IPS-NIHi7 (cell line): ENCODE measurements at regions not wholly inside any gene's neighbourhood (a gene's known extent, or its start where the extent isn't known, plus 50 kb on each side); places are given as distances from the start of the nearest gene placed in this dataset.

Experiments
- DNase-seq: peaks from one replicate; pipeline ENCODE4 v3.0.0; 2012; ENCODE audit warnings: mixed read lengths; ENCODE audit errors: extremely low spot score

DNA sequence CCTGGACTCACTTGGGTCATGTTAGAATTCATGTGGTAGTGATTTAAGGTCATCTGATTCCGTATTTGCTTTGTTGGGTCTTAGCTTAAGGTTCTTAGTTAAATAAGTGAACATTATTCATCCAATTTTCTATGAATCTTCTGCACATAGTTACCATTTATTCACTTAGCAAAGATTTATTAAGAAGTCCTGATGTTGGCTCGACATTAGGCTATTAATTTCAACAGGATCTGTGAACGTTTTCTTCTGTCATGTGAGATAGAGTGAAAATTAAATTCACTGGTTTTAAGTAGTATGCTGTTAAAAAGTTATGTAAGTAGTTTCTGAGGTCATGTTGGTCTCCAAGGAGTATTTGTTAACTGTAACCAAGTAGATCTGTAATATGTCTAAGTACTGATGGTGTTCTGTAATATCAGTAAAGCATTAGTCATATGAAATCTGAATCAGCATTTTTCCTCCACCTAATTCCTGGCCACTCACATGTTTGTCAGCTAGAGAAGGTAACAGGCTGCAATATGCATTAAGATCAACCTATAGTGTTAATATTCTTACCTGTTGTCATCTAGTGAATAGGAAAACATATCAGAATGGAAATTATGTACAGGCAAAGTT is 155.6 kb downstream of the PCDH7 start:
- DNase-seq, result no peak

- DNase-seq, result no peak
These were observed 159.9 kb downstream of the PCDH7 start for GRCh38 chr4:30879855-30880598.

GRCh38 chr4:30881985-30882384 is 161.8 kb downstream of the PCDH7 start:
- no peak for DNase-seq

GRCh38 chr4:30882443-30882842 is 162.3 kb downstream of the PCDH7 start:
- DNase-seq, result no peak

- no peak for DNase-seq
These were observed 163.0 kb downstream of the PCDH7 start for GRCh38 chr4:30882995-30883675.

DNA sequence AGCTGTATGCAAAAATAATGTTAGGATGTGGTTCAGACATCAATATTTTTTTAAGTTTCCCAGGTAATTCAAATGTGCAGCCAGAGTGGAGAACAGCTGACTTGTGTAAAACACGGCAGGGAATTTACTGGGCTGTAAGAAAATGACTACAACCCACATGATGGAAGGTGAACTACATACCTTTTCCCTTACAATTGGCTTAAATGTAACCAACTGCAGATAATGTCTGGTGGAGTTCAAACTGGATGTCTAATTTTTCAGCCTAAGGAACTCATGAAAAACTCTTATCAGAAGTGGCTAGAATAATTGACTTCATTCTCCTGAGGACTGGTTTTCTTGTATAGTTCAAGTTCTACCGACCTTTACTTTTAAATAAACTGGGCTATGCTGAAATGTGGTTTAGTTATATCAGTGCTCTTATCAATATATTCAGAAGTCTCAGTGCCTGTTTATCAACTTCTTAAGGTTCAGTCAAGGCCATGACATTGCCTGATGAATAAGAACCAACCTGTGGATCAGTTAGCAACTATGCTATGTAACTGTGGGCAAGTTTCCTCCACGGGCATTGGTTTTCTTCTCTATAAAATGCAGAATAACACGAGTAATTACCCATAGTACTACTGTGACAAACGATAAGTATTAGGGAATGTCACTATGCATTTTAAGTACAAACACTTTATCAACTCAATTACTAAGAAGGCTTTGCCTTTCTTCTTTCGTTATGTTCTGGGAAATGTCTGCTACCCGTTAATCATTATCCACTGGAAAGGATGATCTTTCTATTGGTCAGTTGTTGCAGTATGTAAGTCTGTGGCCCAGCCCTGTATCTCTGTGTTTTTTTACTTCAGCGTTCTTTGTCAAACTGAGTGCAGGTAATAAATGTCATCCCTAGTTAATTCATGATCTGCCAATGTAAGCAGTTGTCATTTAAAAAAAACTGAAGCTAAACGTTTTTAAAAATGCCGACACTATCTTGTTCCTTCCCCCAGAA is 181.6 kb downstream of the PCDH7 start:
- no peak for DNase-seq

DNA sequence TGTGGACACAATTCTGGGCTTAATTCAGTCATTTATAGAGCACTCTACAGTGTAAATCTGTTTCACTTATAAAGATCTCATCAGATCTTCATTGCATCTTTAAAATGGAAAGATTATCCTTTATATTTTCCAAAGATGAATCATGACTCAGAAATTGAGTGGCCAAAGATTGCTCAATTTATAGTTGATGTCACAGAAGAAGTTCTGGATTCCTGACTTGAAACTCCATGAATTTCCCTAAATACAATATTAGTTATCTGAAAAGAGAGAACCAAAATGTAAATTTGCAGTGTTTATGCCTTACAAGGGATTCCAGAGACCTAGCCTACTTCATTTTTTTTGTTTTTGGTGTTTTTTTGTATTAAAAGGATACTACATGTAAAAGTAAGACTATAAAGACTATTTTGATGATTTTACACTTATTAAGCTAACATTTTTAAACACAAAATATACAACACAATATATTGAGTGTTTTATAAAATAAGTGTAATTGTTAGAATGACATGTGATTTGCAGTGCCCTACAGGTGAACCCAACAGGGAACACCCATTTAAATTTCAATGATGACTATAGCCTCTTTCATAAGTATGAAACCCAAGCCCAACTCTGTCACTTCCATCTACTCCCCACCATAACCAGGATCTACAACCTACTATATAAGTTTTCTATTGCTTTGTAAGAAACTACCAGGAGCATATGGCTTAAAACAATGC is 183.5 kb downstream of the PCDH7 start:
- no peak for DNase-seq

- DNase-seq, result no peak
These were observed 184.0 kb downstream of the PCDH7 start for GRCh38 chr4:30904215-30904555.

DNA sequence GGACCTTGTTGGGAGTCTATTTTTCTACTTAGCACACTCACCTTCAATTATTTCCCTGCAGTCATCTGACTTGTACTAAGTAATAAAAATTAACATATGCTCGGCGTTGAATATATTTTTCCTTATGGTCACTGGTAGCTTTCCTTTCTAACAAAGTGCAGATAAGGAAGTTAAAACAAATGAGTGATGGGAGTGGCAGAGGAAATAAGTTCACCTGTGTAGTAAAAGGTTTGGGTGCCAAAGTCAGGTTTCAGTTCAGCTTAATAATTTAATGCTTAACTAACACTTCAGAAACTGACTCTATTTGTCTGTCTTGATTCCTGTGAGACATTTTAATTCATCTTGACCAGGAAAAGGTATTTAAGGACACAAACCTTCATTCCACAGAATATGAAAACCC is 184.4 kb downstream of the PCDH7 start:
- DNase-seq, result no peak

GRCh38 chr4:30912098-30912714 is 192.0 kb downstream of the PCDH7 start:
- no peak for DNase-seq

- DNase-seq, result no peak
These were observed 196.4 kb downstream of the PCDH7 start for GRCh38 chr4:30916337-30917274.

DNA sequence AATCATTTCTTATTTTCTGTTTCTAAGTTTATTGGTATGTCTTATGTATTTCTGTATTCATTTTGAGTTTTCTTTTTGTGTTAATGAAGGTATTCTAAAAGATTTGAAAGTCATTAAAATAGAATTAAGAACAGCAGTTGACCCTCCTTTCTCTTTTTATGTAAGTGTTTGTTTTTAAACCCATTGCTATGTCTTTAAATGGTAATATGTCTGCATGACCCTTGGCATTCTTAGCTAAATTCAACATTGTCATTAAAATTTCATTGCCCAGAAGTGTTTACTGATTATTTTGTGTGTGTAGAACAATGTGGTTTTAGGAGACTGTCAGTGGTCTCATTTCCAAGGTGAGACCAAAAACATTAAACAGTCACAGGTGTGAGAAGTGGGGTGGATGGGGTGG is 197.8 kb downstream of the PCDH7 start:
- no peak for DNase-seq

- no peak for DNase-seq
These were observed 199.3 kb downstream of the PCDH7 start for GRCh38 chr4:30919458-30919857.

DNA sequence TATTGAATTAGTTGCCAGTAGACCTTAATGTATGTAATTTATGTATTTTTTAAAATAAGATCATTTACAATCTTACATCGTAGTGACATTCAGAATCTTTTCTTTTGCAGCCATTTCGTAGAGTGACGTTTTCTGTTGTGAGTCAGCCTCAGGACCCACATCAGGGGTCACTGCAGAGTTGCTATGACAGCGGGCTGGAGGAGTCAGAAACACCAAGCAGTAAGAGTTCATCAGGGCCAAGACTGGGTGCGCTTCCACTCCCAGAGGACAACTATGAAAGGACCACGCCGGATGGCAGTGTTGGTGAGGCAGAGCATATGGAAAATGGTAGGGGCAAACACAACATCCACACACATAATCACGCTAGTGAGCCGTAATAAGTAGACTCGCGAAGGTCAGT is 199.9 kb downstream of the PCDH7 start:
- peak; percentile 30 for DNase-seq

- DNase-seq, result no peak
These were observed 202.5 kb downstream of the PCDH7 start for GRCh38 chr4:30922625-30923024.

DNA sequence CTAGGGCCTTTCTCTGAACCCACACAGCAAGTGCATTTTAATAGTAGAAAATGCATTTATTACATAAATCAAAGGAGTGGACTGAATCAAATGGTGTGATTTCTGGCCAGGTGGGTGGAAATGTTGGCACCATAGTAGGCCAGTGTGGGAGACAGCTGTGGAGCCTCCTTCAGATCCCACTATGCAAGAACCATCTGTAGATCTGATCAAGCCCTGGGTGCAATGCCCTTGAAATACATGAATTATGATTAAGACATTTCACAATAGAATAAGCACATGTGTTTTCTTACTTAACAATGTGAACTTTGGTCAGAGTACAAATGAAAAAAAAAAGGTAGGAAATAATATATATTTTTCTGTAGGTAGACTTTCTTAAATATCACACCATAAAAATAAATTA is 204.3 kb downstream of the PCDH7 start:
- DNase-seq, result no peak

DNA sequence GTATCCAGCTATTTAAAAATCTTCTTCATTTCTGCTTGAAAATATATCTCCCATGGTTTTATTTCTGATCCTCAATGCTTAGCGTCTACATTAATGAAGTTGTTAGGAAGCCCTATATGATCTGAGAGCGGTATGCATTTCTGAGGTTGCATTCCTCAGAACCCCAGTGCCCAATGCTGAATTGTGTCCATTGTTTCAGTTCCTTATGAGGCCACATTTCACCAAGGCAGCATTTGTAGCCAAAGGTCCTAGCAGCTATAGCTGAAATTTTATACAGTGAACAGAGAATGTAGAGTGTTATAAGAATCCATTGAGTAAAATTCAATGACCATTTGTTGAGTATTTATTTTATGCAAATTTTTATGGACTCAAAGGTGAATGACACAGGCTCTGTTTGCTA is 209.5 kb downstream of the PCDH7 start:
- no peak for DNase-seq

DNA sequence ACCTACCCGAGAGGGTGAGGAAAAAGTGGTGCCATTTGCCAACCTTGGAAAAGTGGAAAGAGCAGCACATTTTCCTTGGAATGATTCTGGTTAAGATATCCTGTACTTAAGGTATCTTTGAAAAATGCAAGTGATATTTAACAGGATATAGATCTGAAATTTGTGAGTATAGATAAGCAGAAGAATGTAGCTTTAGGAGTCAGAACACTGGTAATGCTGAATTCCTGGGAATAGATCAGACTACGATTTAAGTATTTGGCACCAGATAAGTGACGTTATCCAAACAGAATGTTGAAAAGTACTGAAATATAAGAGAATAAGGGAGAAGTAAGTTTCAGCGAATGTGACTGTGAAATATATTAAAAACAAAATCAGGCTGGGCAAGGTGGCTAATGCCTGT is 210.1 kb downstream of the PCDH7 start:
- DNase-seq, result no peak

GRCh38 chr4:30932581-30932980 is 212.4 kb downstream of the PCDH7 start:
- no peak for DNase-seq

- DNase-seq, result no peak
These were observed 218.9 kb downstream of the PCDH7 start for GRCh38 chr4:30939069-30939468.
